HCT116 (cell line): ENCODE measurements at regions not wholly inside any gene's neighbourhood (a gene's known extent, or its start where the extent isn't known, plus 50 kb on each side); places are given as distances from the start of the nearest gene placed in this dataset.
"Not testable (repeated sequence)": the region's sequence is repeated elsewhere in the genome, so short reads cannot be mapped to it uniquely, and the experiment has no call there.

Source experiments
- ATAC-seq: fragments of 200-7000 bp; cut with Tn5 transposase; 2 replicates; pipeline ENCODE4 v1.9.1; 2020; ENCODE audit warnings: mild to moderate bottlenecking, moderate library complexity
- BruUV-seq: library from RNA; stranded (reverse); fragments of 400-500 nt; replicated peaks from 2 replicates; lab custom pipeline; 2021; lab: Mats Ljungman, UMichigan
- CTCF ChIA-PET: fragments of 300-600 bp; sonication (Branson Sonifier 250); formaldehyde crosslinking; loops from one replicate; lab custom pipeline; 2021; ENCODE audit warnings: antibody characterized with exemption; lab: Charles Lee
- POLR2A ChIA-PET: fragments of 300-600, 350-600 bp; sonication (Branson Sonifier 250); formaldehyde crosslinking; loops from one replicate; lab custom pipeline; 2021; ENCODE audit warnings: antibody characterized with exemption; lab: Charles Lee
- RAD21 ChIA-PET, 2 experiments: fragments of 300-600 bp; sonication (Branson Sonifier 250); formaldehyde crosslinking; loops; one replicate each; lab custom pipeline; 2023; ENCODE audit warnings: low total read pairs in 2 of 2; ENCODE audit not compliant: uncharacterized antibody in 2 of 2, unreplicated experiment in 2 of 2, low non-redundant PET in 1 of 2; lab: Charles Lee
- DNase-seq: peaks from one replicate; pipeline ENCODE4 v3.0.0-alpha.2; 2010; ENCODE audit warnings: low read depth, low spot score
- H2AFZ ChIP-seq: fragments of 200-600 bp; shearing (Covaris generic), sonication (generic); 2 replicates; pipeline ENCODE4 v1.6.1; 2017; ENCODE audit warnings: low read depth, mixed run types, mixed read lengths, antibody characterized with exemption, low read length; ENCODE audit not compliant: poor library complexity, severe bottlenecking
- H3K27ac ChIP-seq: 2 replicates; pipeline ENCODE4 v1.5.1; 2012; ENCODE audit warnings: low read depth, low read length
- H3K27me3 ChIP-seq: fragments of 200-600 bp; sonication (generic); 2 replicates; pipeline ENCODE4 v1.6.1; 2016; ENCODE audit warnings: mixed run types, low read length, mixed read lengths; ENCODE audit not compliant: insufficient read depth
- H3K36me3 ChIP-seq, 2 experiments: fragments of 200-500 bp in 1 of 2; fragments of 200-600 bp in 1 of 2; sonication (Bioruptor generic) in 1 of 2; sonication (generic) in 1 of 2; 2 replicates each; pipeline versions ENCODE4 v1.5.1 to v1.6.1; 2014 to 2016; ENCODE audit warnings: low read length in 2 of 2, inconsistent platforms in 1 of 2, mixed read lengths in 1 of 2, mixed run types in 1 of 2; ENCODE audit not compliant: insufficient read depth in 2 of 2, control insufficient read depth in 1 of 2
- H3K4me1 ChIP-seq, 2 experiments: fragments of 200-600 bp in 1 of 2; sonication (generic) in 1 of 2; 2 replicates each; pipeline versions ENCODE4 v1.5.1 to v1.6.1; 2012 to 2017; ENCODE audit warnings: low read length in 2 of 2, inconsistent platforms in 1 of 2, mild to moderate bottlenecking in 1 of 2, mixed read lengths in 1 of 2, mixed run types in 1 of 2, moderate library complexity in 1 of 2; ENCODE audit not compliant: insufficient read depth in 2 of 2, control insufficient read depth in 1 of 2
- H3K4me2 ChIP-seq: fragments of 200-600 bp; sonication (generic); 2 replicates; pipeline ENCODE4 v1.6.1; 2017; ENCODE audit warnings: mixed run types, low read length, mixed read lengths
- H3K4me3 ChIP-seq, 2 experiments: fragments of 200-600 bp in 1 of 2; sonication (generic) in 1 of 2; replicated peaks in 1 of 2; 2 replicates each; pipeline ENCODE4 v1.5.1; 2011 to 2016; ENCODE audit warnings: low read length in 2 of 2, control low read depth in 1 of 2, low read depth in 1 of 2, mild to moderate bottlenecking in 1 of 2, mixed read lengths in 1 of 2, mixed run types in 1 of 2
- H3K79me2 ChIP-seq: fragments of 200-600 bp; sonication (generic); 2 replicates; pipeline ENCODE4 v1.6.1; 2017; ENCODE audit warnings: mild to moderate bottlenecking, mixed run types, low read length, moderate library complexity, mixed read lengths; ENCODE audit not compliant: insufficient read depth
- H3K9ac ChIP-seq: fragments of 200-600 bp; sonication (generic); 2 replicates; pipeline ENCODE4 v1.6.1; 2016; ENCODE audit warnings: low read length, mixed read lengths
- H3K9me2 ChIP-seq: fragments of 200-600 bp; sonication (generic), shearing (Covaris generic); 2 replicates; pipeline ENCODE4 v1.6.1; 2017; ENCODE audit warnings: mixed run types, mild to moderate bottlenecking, moderate library complexity; ENCODE audit not compliant: insufficient read depth
- H3K9me3 ChIP-seq, 2 experiments: fragments of 200-500 bp in 1 of 2; fragments of 200-600 bp in 1 of 2; sonication (Bioruptor generic) in 1 of 2; sonication (generic) in 1 of 2; 2 replicates each; pipeline ENCODE4 v1.6.1; 2014 to 2017; ENCODE audit warnings: low read length in 2 of 2, mixed read lengths in 2 of 2, inconsistent platforms in 1 of 2, low read depth in 1 of 2, mild to moderate bottlenecking in 1 of 2, mixed run types in 1 of 2, moderate library complexity in 1 of 2; ENCODE audit not compliant: control insufficient read depth in 1 of 2, insufficient read depth in 1 of 2
- H4K20me1 ChIP-seq: fragments of 200-600 bp; sonication (generic), shearing (Covaris generic); 2 replicates; pipeline ENCODE4 v1.6.1; 2017; ENCODE audit warnings: mixed run types, mild to moderate bottlenecking, moderate library complexity; ENCODE audit not compliant: insufficient read depth
- CBX3 ChIP-seq: IDR thresholded peaks from 2 replicates; pipeline ENCODE4 v1.6.1; 2012; ENCODE audit warnings: low read depth
- CEBPB ChIP-seq: IDR thresholded peaks from 2 replicates; pipeline ENCODE4 v1.6.1; 2012; ENCODE audit warnings: low read depth
- EGR1 ChIP-seq: IDR thresholded peaks from 2 replicates; pipeline ENCODE4 v1.6.1; 2012; ENCODE audit warnings: low read depth
- EZH2 ChIP-seq: fragments of 200-600 bp; sonication (generic); IDR thresholded peaks from 2 replicates; pipeline ENCODE4 v1.6.1; 2017; ENCODE audit warnings: antibody characterized with exemption, mixed run types
- EZH2phosphoT487 ChIP-seq: fragments of 200-600 bp; IDR thresholded peaks from 2 replicates; pipeline ENCODE4 v1.6.1; 2018; ENCODE audit warnings: antibody characterized with exemption, borderline replicate concordance
- FOSL1 ChIP-seq: IDR thresholded peaks from 2 replicates; pipeline ENCODE4 v1.6.1; 2012; ENCODE audit warnings: low read depth
- JUND ChIP-seq: IDR thresholded peaks from 2 replicates; pipeline ENCODE4 v1.6.1; 2012
- POLR2AphosphoS5 ChIP-seq: IDR thresholded peaks from 2 replicates; pipeline ENCODE4 v1.6.1; 2011; ENCODE audit warnings: mild to moderate bottlenecking, low read depth, low read length, moderate library complexity
- RAD21 ChIP-seq: IDR thresholded peaks from 2 replicates; pipeline ENCODE4 v1.6.1; 2012; ENCODE audit warnings: low read depth, mild to moderate bottlenecking
- SIN3A ChIP-seq: IDR thresholded peaks from 2 replicates; pipeline ENCODE4 v1.6.1; 2012; ENCODE audit warnings: low read depth
- SP1 ChIP-seq: IDR thresholded peaks from 2 replicates; pipeline ENCODE4 v1.6.1; 2012; ENCODE audit warnings: low read depth
- SRF ChIP-seq: IDR thresholded peaks from 2 replicates; pipeline ENCODE4 v1.6.1; 2012; ENCODE audit warnings: low read depth
- TCF7L2 ChIP-seq: IDR thresholded peaks from 2 replicates; pipeline ENCODE4 v1.7.0; 2011; ENCODE audit warnings: borderline replicate concordance, inconsistent platforms; ENCODE audit not compliant: insufficient read depth, insufficient read length; ENCODE audit errors: extremely low read depth
- YY1 ChIP-seq: IDR thresholded peaks from 2 replicates; pipeline ENCODE4 v1.6.1; 2011; ENCODE audit warnings: low read length, low read depth, moderate library complexity, mild to moderate bottlenecking; ENCODE audit not compliant: insufficient replicate concordance; ENCODE audit errors: extremely low read depth
- ZFX ChIP-seq: fragments of 450-650 bp; IDR thresholded peaks from 2 replicates; pipeline ENCODE4 v1.6.1; 2017
- ZNF274 ChIP-seq: fragments of 200-500 bp; sonication (Bioruptor generic); IDR thresholded peaks from 2 replicates; pipeline ENCODE4 v1.6.1; 2014; ENCODE audit warnings: mild to moderate bottlenecking, low read depth, low read length, inconsistent platforms
- intact Hi-C: fragments of 100-400 bp; cut with micrococcal nuclease; formaldehyde crosslinking; loops from 2 replicates; pipeline ENCODE4 v1.10.0; 2022
- TF ChIP-seq, protein P1 (sequence below): IDR thresholded peaks from 2 replicates; pipeline ENCODE4 v1.6.1; 2012
- TF ChIP-seq, protein P2 (sequence below): IDR thresholded peaks from 2 replicates; pipeline ENCODE4 v1.6.1; 2012

DNA sequence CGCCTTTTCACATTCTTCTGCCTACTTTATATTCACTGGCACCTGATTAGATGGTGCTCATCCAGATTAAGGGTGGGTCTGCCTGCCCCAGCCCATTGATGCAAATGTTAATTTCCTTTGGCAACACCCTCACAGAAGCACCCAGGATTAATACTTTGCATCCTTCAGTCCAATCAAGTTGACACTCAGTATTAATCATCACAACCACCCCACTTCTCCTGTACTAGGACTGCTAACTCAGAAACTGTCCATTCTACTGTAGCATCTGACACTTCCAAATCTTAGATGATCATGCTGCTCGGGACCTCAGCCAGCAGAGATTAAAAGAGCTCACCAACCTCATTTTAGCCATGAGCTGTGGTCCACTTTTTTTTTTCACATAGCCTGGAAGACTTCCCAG lies 268.5 kb downstream of the SATB2 start (continued):
- no peak for TF ChIP-seq SRF
- TF ChIP-seq EGR1 = no peak
- TF ChIP-seq, protein P1, sequence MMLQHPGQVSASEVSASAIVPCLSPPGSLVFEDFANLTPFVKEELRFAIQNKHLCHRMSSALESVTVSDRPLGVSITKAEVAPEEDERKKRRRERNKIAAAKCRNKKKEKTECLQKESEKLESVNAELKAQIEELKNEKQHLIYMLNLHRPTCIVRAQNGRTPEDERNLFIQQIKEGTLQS = no peak
- TF ChIP-seq EZH2 = no peak
- TF ChIP-seq RAD21 = no peak
- TF ChIP-seq ZNF274 = no peak
- TF ChIP-seq, protein P2, sequence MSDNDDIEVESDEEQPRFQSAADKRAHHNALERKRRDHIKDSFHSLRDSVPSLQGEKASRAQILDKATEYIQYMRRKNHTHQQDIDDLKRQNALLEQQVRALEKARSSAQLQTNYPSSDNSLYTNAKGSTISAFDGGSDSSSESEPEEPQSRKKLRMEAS = no peak
- TF ChIP-seq EZH2phosphoT487 = no peak
- TF ChIP-seq CBX3 = no peak
- TF ChIP-seq TCF7L2 = no peak

DNA sequence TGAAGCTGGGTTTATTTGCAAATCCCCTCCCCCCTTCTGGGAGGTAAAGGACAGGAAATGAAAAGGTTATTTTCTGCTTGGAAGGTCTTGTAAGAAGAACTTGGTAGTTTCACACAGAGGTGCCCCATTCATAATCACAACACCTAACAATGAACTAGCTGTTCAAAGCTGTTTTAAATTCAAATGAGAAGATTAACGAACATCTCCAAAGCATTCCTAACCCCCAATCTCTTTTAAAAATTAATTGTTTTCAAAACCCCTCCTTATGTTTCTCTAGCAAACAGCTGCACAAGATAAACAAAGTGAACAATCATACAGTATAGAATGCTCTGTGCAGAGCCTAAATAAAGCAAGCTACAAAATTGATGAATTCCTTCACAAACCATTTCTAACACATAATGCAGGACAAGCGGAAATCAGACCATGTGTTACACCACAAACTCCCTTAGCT lies 271.4 kb downstream of the SATB2 start:
- no TSS peak for BruUV-seq
- H3K36me3 ChIP-seq = no peaks in the 10 kb centered on the region
- H3K27me3 ChIP-seq = 0 out of 2 replicates have a peak, but pooled peaks cover 3% of the 10 kb centered on the region
- H2AFZ ChIP-seq = no peak overlapping the region
- DNase-seq = no peak
- no peak for ATAC-seq
- no peaks in the 10 kb centered on the region for H3K79me2 ChIP-seq
- no peaks in the 10 kb centered on the region for H4K20me1 ChIP-seq
- no peak overlapping the region for H3K9ac ChIP-seq
- no peak for TF ChIP-seq ZFX
- no peak for TF ChIP-seq JUND
- no peak for TF ChIP-seq YY1
- no peak for TF ChIP-seq SP1
- TF ChIP-seq SIN3A = no peak
- no peak for TF ChIP-seq POLR2AphosphoS5
- no peak for TF ChIP-seq ZNF274
- TF ChIP-seq, protein P2 = no peak
- TF ChIP-seq EZH2 = no peak
- TF ChIP-seq CEBPB = no peak
- no peak for TF ChIP-seq EGR1
- no peak for TF ChIP-seq CBX3
- TF ChIP-seq TCF7L2 = no peak
- TF ChIP-seq, protein P1 = no peak
- no peak for TF ChIP-seq FOSL1
- ChIA-PET CTCF (no interaction called here), RAD21 (no interaction called here), POLR2A (no interaction called here)
- H3K9me3 ChIP-seq = no peaks in the 10 kb centered on the region
- H3K27ac ChIP-seq = no peak overlapping the region
- H3K4me3 ChIP-seq = no peak overlapping the region
- no peak overlapping the region for H3K4me2 ChIP-seq
- H3K9me2 ChIP-seq = no peaks in the 10 kb centered on the region
- intact Hi-C loops = no loop called here
- no peaks in the 10 kb centered on the region for H3K4me1 ChIP-seq

DNA sequence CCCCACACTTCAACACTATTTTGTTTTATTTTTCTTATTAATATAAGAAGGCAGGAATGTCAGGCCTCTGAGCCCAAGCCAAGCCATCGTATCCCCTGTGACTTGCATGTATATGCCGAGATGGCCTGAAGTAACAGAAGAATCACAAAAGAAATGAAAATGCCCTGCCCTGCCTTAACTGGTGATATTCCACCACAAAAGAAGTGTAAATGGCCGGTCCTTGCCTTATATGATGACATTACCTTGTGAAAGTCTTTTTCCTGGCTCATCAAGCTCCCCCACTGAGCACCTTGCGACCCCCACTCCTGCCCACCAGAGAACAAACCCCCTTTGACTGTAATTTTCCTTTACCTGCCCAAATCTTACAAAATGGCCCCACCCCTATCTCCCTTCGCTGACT lies 272.6 kb downstream of the SATB2 start:
- RAD21 ChIA-PET, H2AFZ ChIP-seq, CTCF ChIA-PET, BruUV-seq, H3K27me3 ChIP-seq, H3K4me2 ChIP-seq, DNase-seq, H3K9me3 ChIP-seq, H3K4me3 ChIP-seq, ATAC-seq, H3K36me3 ChIP-seq, H3K9ac ChIP-seq, H3K79me2 ChIP-seq, H3K27ac ChIP-seq, intact Hi-C loops, H3K4me1 ChIP-seq, H3K9me2 ChIP-seq, H4K20me1 ChIP-seq, POLR2A ChIA-PET: not testable (repeated sequence)
